GM23248 (cell line): ENCODE measurements at regions not wholly inside any gene's neighbourhood (a gene's known extent, or its start where the extent isn't known, plus 50 kb on each side); places are given as distances from the start of the nearest gene placed in this dataset.

Experiments used
- DNase-seq: peaks from one replicate; pipeline ENCODE4 v3.0.0-alpha.2; 2015
- H2AFZ ChIP-seq: fragments of 200-600 bp; sonication (generic); 2 replicates; pipeline ENCODE4 v1.6.1; 2016; ENCODE audit warnings: antibody characterized with exemption
- H3F3A ChIP-seq: fragments of 200-600 bp; sonication (generic); 2 replicates; pipeline ENCODE4 v1.6.1; 2016; ENCODE audit warnings: mild to moderate bottlenecking, antibody characterized with exemption, mixed run types; ENCODE audit not compliant: insufficient read depth
- H3K27ac ChIP-seq: fragments of 200-600 bp; sonication (generic); 2 replicates; pipeline ENCODE4 v1.5.1; 2016; ENCODE audit warnings: mild to moderate bottlenecking
- H3K27me3 ChIP-seq: fragments of 200-600 bp; sonication (generic); replicated peaks from 2 replicates; pipeline ENCODE4 v1.6.1; 2016; ENCODE audit warnings: mild to moderate bottlenecking; ENCODE audit not compliant: insufficient read depth
- H3K36me3 ChIP-seq: fragments of 200-600 bp; sonication (generic); 2 replicates; pipeline ENCODE4 v1.6.1; 2016; ENCODE audit warnings: low read depth, mild to moderate bottlenecking
- H3K4me1 ChIP-seq: fragments of 200-600 bp; sonication (generic); 2 replicates; pipeline ENCODE4 v1.6.1; 2016; ENCODE audit warnings: mild to moderate bottlenecking; ENCODE audit not compliant: insufficient read depth
- H3K4me2 ChIP-seq: fragments of 200-600 bp; sonication (generic); one replicate; pipeline ENCODE4 v1.6.1; 2016; ENCODE audit warnings: mild to moderate bottlenecking; ENCODE audit not compliant: unreplicated experiment
- H3K4me3 ChIP-seq: fragments of 200-600 bp; sonication (generic); 2 replicates; pipeline ENCODE4 v1.5.1; 2016; ENCODE audit warnings: mild to moderate bottlenecking
- H3K79me2 ChIP-seq: fragments of 200-600 bp; sonication (generic); 2 replicates; pipeline ENCODE4 v1.6.1; 2016; ENCODE audit warnings: mild to moderate bottlenecking; ENCODE audit not compliant: insufficient read depth
- H3K9ac ChIP-seq: fragments of 200-600 bp; sonication (generic); 2 replicates; pipeline ENCODE4 v1.6.1; 2016; ENCODE audit warnings: mild to moderate bottlenecking
- H3K9me2 ChIP-seq: fragments of 200-600 bp; sonication (generic); 2 replicates; pipeline ENCODE4 v1.6.1; 2016; ENCODE audit warnings: mixed run types, mild to moderate bottlenecking, moderate library complexity; ENCODE audit not compliant: insufficient read depth
- H3K9me3 ChIP-seq: fragments of 200-600 bp; sonication (generic); one replicate; pipeline ENCODE4 v1.6.1; 2017; ENCODE audit warnings: low read depth
- H4K20me1 ChIP-seq: fragments of 200-600 bp; sonication (generic); 2 replicates; pipeline ENCODE4 v1.6.0; 2016; ENCODE audit not compliant: insufficient read depth
- EZH2 ChIP-seq: fragments of 200-600 bp; sonication (generic); IDR thresholded peaks from 2 replicates; pipeline ENCODE4 v1.6.1; 2018; ENCODE audit warnings: antibody characterized with exemption, mild to moderate bottlenecking; ENCODE audit not compliant: insufficient read depth, poor library complexity, severe bottlenecking
- EZH2phosphoT487 ChIP-seq: fragments of 200-600 bp; sonication (generic); IDR thresholded peaks from 2 replicates; pipeline ENCODE4 v1.6.1; 2018; ENCODE audit warnings: antibody characterized with exemption, moderate library complexity, mild to moderate bottlenecking, low read depth; ENCODE audit not compliant: insufficient read depth
- WGBS, 2 experiments: methylation state at CpG; one replicate each; pipeline ENCODE4 v1.1.6; 2015 to 2017; ENCODE audit warnings: low lambda C conversion rate in 2 of 2, low coverage in 1 of 2; ENCODE audit errors: missing lambda C conversion rate in 2 of 2; 5-methylcytosine and 5-hydroxymethylcytosine counted together
- in situ Hi-C: fragments of 300-500 bp; cut with MboI; formaldehyde crosslinking; loops from 2 replicates; pipeline ENCODE4 v1.15.0; 2020

DNA sequence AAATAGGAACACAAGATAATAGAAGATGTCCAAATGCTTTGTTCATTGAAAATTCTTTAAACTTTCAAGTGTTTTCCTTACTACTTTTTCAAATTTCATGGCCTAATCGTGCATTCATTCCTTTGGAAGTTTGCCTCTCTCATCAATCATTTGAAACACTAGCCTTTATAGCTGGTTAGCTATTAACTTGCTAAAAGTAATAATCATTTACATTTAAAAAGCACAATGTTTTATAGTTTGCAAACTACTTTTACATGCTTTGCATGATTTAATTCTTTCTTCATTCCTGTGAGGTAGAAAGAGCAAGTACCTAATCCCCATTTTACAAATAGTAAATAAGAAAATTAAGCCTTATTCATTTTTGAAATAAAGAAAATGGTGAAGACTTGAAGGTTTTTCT, 137.4 kb upstream of the SLC7A14 start:
- Histone ChIP-seq H3K27me3 (no peaks in the 10 kb centered on the region), H3K27ac (no peak overlapping the region), H3K9me3 (no peaks in the 10 kb centered on the region), H3K9ac (no peak overlapping the region), H3F3A (peaks cover 50% of the 10 kb centered on the region), H3K79me2 (no peaks in the 10 kb centered on the region), H2AFZ (no peak overlapping the region), H3K4me3 (no peak overlapping the region), H3K36me3 (no peaks in the 10 kb centered on the region), H3K4me1 (peaks cover 47% of the 10 kb centered on the region), H3K9me2 (no peaks in the 10 kb centered on the region), H4K20me1 (no peaks in the 10 kb centered on the region), H3K4me2 (no peak overlapping the region)
- no peak for TF ChIP-seq EZH2phosphoT487
- no peak for TF ChIP-seq EZH2
- DNase-seq: no peak
- WGBS, 2 experiments: 55 to 70% methylated on average over 1 of the region's 1 CpG
- in situ Hi-C loops: no loop called here

DNA sequence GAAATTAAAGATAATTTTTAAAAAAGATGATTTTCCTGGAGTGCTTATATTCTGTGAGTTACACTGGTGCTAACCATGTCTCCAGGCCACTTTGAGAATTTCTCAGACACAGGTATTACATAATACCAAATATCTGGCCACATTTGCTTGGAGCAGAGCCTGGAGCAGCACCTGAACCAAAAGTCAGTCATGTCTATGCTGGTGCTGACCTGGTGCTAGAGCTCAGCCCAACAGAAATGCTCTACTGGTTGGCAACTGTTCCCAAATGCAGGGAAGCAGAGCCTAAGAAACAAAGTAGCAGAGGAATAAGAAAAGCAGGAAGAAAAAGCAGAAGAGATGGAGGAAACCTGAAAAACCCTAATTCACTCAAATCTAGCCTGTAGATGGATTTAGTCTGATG, 135.7 kb upstream of the SLC7A14 start:
- TF ChIP-seq EZH2phosphoT487 (no peak), EZH2 (no peak)
- H3K9ac ChIP-seq: no peak overlapping the region
- H3K4me2 ChIP-seq: no peak overlapping the region
- no peaks in the 10 kb centered on the region for H3K9me2 ChIP-seq
- H3K27me3 ChIP-seq: no peaks in the 10 kb centered on the region
- H3K4me1 ChIP-seq: peaks cover 41% of the 10 kb centered on the region
- no peaks in the 10 kb centered on the region for H4K20me1 ChIP-seq
- H3F3A ChIP-seq: peaks cover 37% of the 10 kb centered on the region
- H3K27ac ChIP-seq: no peak overlapping the region
- no peak overlapping the region for H2AFZ ChIP-seq
- no peaks in the 10 kb centered on the region for H3K36me3 ChIP-seq
- in situ Hi-C loops: no loop called here
- no peaks in the 10 kb centered on the region for H3K9me3 ChIP-seq
- no peaks in the 10 kb centered on the region for H3K79me2 ChIP-seq
- no peak overlapping the region for H3K4me3 ChIP-seq
- no peak for DNase-seq

DNA sequence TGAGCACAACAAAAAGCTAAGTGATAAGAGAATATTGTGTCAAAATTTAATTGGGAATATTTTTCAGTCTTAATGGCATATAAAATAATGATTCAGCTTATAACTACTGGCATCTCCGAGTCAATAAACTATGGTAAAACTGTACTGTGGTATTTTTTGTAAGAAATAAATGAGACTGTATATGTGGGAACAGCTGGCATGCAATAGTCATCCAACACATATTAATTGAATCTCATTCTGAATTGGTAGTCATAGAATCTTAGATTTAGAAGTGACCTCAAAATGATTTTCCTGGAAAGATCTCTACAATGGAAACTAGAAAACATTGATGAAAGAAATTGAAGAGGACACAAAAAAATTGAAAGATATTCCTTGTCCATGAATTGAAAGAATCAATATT, 133.4 kb upstream of the SLC7A14 start:
- H3K9me3 ChIP-seq: no peaks in the 10 kb centered on the region
- peaks cover 33% of the 10 kb centered on the region for H3F3A ChIP-seq
- no peak overlapping the region for H2AFZ ChIP-seq
- in situ Hi-C loops: no loop called here
- no peaks in the 10 kb centered on the region for H3K79me2 ChIP-seq
- no peak for TF ChIP-seq EZH2phosphoT487
- no peak for TF ChIP-seq EZH2
- no peaks in the 10 kb centered on the region for H3K36me3 ChIP-seq
- peaks cover 32% of the 10 kb centered on the region for H3K4me1 ChIP-seq
- H3K27ac ChIP-seq: no peak overlapping the region
- no peaks in the 10 kb centered on the region for H4K20me1 ChIP-seq
- WGBS, 2 experiments: 87 to 88% methylated on average over 1 of the region's 1 CpG
- no peaks in the 10 kb centered on the region for H3K9me2 ChIP-seq
- H3K4me2 ChIP-seq: no peak overlapping the region
- H3K9ac ChIP-seq: no peak overlapping the region
- DNase-seq: no peak
- H3K27me3 ChIP-seq: no peaks in the 10 kb centered on the region
- no peak overlapping the region for H3K4me3 ChIP-seq

DNA sequence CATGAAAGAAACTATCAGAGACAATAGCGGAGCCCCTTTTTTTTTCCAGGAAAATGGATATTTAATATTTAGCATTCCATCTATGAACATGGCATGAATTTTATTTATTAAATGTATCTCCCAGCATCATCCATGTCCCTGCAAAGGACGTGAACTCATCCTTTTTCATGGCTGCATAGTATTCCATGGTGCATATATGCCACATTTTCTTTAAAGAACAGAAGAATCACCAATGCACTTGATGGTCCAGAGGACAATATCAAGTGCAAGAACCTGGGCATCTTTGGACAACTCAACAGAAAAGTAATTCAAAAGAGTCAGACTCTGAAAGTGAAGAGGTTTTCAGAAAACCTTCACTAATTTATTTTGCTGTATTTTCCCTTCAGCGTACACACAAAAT, 133.0 kb upstream of the SLC7A14 start:
- WGBS, 2 experiments: 77 to 83% methylated on average over 3 of the region's 3 CpGs
- Histone ChIP-seq H3K4me2 (no peak overlapping the region), H3K9me2 (no peaks in the 10 kb centered on the region), H3F3A (peaks cover 33% of the 10 kb centered on the region), H3K4me3 (no peak overlapping the region), H3K9me3 (no peaks in the 10 kb centered on the region), H2AFZ (no peak overlapping the region), H3K9ac (no peak overlapping the region), H3K27me3 (no peaks in the 10 kb centered on the region), H4K20me1 (no peaks in the 10 kb centered on the region), H3K36me3 (no peaks in the 10 kb centered on the region), H3K79me2 (no peaks in the 10 kb centered on the region), H3K27ac (no peak overlapping the region), H3K4me1 (peaks cover 32% of the 10 kb centered on the region)
- in situ Hi-C loops: no loop called here
- TF ChIP-seq EZH2phosphoT487: no peak
- TF ChIP-seq EZH2: no peak
- no peak for DNase-seq
